ENCODE measurements at regions not wholly inside any gene's neighbourhood (a gene's known extent, or its start where the extent isn't known, plus 50 kb on each side); places are given as distances from the start of the nearest gene placed in this dataset.

DNA sequence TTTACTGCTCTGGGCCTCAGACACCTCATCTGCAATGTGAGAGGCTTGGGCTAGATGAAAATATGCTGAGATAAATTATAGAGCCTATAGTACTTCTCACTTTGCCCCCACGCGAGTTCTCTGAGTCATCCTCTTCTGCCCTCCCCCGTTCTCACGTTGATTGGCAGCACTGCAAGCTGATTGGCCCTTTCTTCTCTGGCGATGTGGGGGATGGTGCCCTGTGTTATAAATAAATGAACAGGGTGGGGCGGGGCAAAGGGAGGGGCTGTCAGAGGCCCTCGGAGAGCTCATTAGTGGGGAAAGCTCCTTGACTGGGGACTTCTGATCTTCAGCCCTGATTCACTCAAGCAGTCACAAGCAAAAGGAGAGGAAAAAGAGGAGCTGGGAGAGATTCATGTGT, 64.3 kb upstream of the ZC3H12A start:
- DNase-seq (ENCODE audit: low read depth): no peak
- Histone ChIP-seq H3K4me1 (ENCODE audit: control insufficient read depth, insufficient read depth, low read length) (no peaks in the 10 kb centered on the region), H3K9ac (ENCODE audit: low read length) (no peak overlapping the region), H3K36me3 (ENCODE audit: control insufficient read depth, insufficient read depth, low read length, severe bottlenecking) (no peaks in the 10 kb centered on the region), H3K4me3 (ENCODE audit: low read length) (no peak overlapping the region), H3K9me3 (ENCODE audit: control insufficient read depth, low read length) (no peaks in the 10 kb centered on the region), H3K27me3 (replicated peaks; ENCODE audit: control insufficient read depth, insufficient read depth, low read length) (peaks cover 7% of the 10 kb centered on the region)

DNA sequence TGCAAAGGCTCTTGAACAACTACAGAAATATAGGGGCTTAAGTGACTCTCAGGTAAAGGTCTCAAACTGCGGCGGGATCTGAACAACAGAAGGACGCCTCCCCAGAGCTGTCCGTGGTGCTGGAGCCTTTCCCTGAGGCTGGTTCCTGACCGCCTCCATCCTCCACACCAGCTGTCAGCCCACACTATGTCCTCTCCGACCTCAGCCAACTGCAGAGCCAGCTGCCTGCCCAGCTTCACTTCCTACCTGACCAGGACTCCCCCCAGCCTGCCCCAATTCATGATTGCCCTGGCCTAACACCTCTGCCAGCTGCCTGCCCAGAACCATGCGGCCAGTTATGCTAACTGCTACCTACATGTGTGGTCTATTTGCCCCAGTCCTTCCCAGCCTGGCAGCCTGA, 63.6 kb upstream of the ZC3H12A start:
- Histone ChIP-seq H3K9me3 (ENCODE audit: control insufficient read depth, low read length) (peaks cover 6% of the 10 kb centered on the region), H3K36me3 (ENCODE audit: control insufficient read depth, insufficient read depth, low read length, severe bottlenecking) (no peaks in the 10 kb centered on the region), H3K4me1 (ENCODE audit: control insufficient read depth, insufficient read depth, low read length) (no peaks in the 10 kb centered on the region), H3K27me3 (replicated peaks; ENCODE audit: control insufficient read depth, insufficient read depth, low read length) (peaks cover 7% of the 10 kb centered on the region), H3K4me3 (ENCODE audit: low read length) (no peak overlapping the region), H3K9ac (ENCODE audit: low read length) (no peak overlapping the region)
- peak; percentile 34 for DNase-seq (ENCODE audit: low read depth)

DNA sequence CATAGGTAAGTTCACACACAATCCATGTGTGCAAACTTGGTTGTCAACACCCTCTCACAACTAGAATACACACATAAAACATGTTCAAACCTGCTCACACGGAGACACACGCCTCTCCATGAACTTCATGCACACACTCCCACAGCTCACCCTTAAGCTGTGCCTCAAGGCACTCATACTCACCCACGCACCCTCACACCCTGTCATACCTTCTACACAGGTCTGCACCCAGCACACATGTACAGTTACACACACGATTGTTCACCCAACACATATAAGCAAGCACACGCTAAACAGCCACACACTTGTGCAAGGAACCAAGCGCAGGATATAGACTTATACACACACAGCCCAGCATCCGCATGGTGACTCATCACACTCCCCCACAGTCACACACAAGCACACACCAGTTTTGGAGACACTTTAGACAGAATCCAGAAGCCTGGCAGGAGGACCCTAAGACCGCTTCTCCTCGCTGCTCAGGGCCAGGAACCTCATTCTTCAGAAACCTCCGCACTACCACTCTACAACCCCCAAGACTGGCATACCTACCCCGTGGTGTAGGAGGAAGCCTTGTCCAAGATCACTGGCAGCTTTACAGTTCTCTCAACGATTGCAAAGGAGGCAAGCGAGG, 58.7 kb upstream of the ZC3H12A start:
- no peaks in the 10 kb centered on the region for H3K36me3 ChIP-seq (ENCODE audit: control insufficient read depth, insufficient read depth, low read length, severe bottlenecking)
- no peak overlapping the region for H3K4me3 ChIP-seq (ENCODE audit: low read length)
- peaks cover 8% of the 10 kb centered on the region for H3K9me3 ChIP-seq (ENCODE audit: control insufficient read depth, low read length)
- H3K9ac ChIP-seq (ENCODE audit: low read length): no peak overlapping the region
- DNase-seq (ENCODE audit: low read depth): no peak
- H3K4me1 ChIP-seq (ENCODE audit: control insufficient read depth, insufficient read depth, low read length): no peaks in the 10 kb centered on the region
- peaks cover 5% of the 10 kb centered on the region for H3K27me3 ChIP-seq (replicated peaks; ENCODE audit: control insufficient read depth, insufficient read depth, low read length)

DNA sequence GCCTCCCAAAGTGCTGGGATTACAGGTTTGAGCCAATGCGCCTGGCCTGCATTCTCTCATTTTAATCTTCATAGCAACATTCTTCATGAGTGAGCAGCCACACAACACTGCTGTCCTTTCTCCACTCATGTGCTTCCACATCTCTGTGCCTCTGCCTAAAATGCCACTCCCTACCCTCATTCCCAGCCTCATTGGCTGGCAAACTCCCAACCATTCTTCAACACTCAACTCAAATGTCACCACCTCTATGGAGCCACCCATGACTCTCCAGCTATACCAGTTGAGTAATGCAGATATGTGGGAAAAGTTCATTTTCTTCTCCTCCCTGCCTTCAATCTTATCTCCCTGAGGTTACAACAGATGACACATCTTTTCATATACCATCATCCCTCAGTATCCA, 53.9 kb upstream of the ZC3H12A start:
- Histone ChIP-seq H3K27me3 (replicated peaks; ENCODE audit: control insufficient read depth, insufficient read depth, low read length) (peaks cover 32% of the 10 kb centered on the region), H3K4me1 (ENCODE audit: control insufficient read depth, insufficient read depth, low read length) (no peaks in the 10 kb centered on the region), H3K4me3 (ENCODE audit: low read length) (no peak overlapping the region)

DNA sequence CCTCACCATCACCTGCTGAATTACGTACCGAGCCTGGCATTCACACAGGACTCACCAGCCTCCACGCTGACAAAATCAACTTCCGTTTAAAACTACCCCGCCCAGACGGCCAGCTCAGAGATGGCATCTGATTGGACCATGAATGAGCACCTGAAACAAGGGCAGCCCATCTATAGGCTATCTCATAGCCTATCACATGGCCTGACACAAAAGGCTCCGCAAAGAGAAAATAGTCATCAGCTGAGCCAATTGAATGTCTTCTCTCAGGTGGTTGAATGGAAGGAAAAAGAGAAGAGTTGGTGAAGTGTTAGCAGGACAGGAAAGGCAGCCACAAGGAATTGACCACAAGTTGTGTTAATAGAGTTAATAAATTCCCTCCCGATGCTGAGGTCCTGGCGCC, 50.6 kb upstream of the ZC3H12A start:
- no peak for DNase-seq (ENCODE audit: low read depth)
- H3K9ac ChIP-seq (ENCODE audit: low read length): no peak overlapping the region
- H3K27me3 ChIP-seq (replicated peaks; ENCODE audit: control insufficient read depth, insufficient read depth, low read length): peaks cover 41% of the 10 kb centered on the region
- no peaks in the 10 kb centered on the region for H3K36me3 ChIP-seq (ENCODE audit: control insufficient read depth, insufficient read depth, low read length, severe bottlenecking)
- no peaks in the 10 kb centered on the region for H3K9me3 ChIP-seq (ENCODE audit: control insufficient read depth, low read length)
- H3K4me1 ChIP-seq (ENCODE audit: control insufficient read depth, insufficient read depth, low read length): no peaks in the 10 kb centered on the region
- no peak overlapping the region for H3K4me3 ChIP-seq (ENCODE audit: low read length)

More for the DNA sequence above, 53.9 kb upstream of the ZC3H12A start:
- Histone ChIP-seq H3K9ac (ENCODE audit: low read length) (no peak overlapping the region), H3K9me3 (ENCODE audit: control insufficient read depth, low read length) (peaks cover 6% of the 10 kb centered on the region), H3K36me3 (ENCODE audit: control insufficient read depth, insufficient read depth, low read length, severe bottlenecking) (no peaks in the 10 kb centered on the region)
- DNase-seq (ENCODE audit: low read depth): no peak

DNA sequence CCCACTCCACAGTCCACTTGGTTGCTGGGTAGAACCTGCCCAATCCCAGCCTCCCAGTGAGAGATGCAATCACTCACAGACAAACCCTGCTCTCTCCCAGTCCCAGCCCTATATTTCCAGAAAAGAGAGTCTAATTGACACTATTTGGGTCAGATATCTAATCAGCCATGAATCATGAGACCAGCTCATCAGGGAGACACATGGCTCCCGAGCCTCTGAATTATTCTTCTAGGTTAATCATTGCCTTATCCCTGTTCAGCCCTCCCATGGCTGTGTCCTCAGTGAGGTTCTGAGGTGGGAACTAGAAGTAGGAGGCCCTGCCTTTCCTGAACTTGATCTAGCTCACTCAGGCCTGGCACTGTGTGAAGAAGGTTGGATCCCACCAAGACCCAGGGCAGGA, 49.9 kb upstream of the ZC3H12A start:
- Histone ChIP-seq H3K4me3 (ENCODE audit: low read length) (no peak overlapping the region), H3K36me3 (ENCODE audit: control insufficient read depth, insufficient read depth, low read length, severe bottlenecking) (no peaks in the 10 kb centered on the region), H3K4me1 (ENCODE audit: control insufficient read depth, insufficient read depth, low read length) (no peaks in the 10 kb centered on the region), H3K9me3 (ENCODE audit: control insufficient read depth, low read length) (no peaks in the 10 kb centered on the region), H3K9ac (ENCODE audit: low read length) (no peak overlapping the region), H3K27me3 (replicated peaks; ENCODE audit: control insufficient read depth, insufficient read depth, low read length) (peaks cover 47% of the 10 kb centered on the region)
- no peak for DNase-seq (ENCODE audit: low read depth)

Measured in adipocyte (in vitro differentiated cells).